ENCODE measurements at regions not wholly inside any gene's neighbourhood (a gene's known extent, or its start where the extent isn't known, plus 50 kb on each side); places are given as distances from the start of the nearest gene placed in this dataset.

GRCh38 chr7:85386460-85386859 lies 199.6 kb upstream of the SEMA3D start:
- no peak for TF ChIP-seq CTCF (IDR thresholded peaks at IDR 0.05)
- no peak for TF ChIP-seq POLR2A (IDR thresholded peaks at IDR 0.05)
